ENCODE measurements at regions not wholly inside any gene's neighbourhood (a gene's known extent, or its start where the extent isn't known, plus 50 kb on each side); places are given as distances from the start of the nearest gene placed in this dataset.

GRCh38 chr13:110799246-110800236 is 86.0 kb downstream of the ING1 start:
- peak in 3 of 4 donors; percentile 63 to 78 (median 77) for DNase-seq
- H3K27ac ChIP-seq, result peak overlapping the region; percentile 39 to 57
- intact Hi-C loops (cut with DNase I), result no loop called here

GRCh38 chr13:110801044-110801443 is 87.5 kb downstream of the ING1 start:
- intact Hi-C loops (cut with DNase I), result no loop called here
- no peak for DNase-seq
- no peak for TF ChIP-seq CTCF (IDR thresholded peaks at IDR 0.05)

More at GRCh38 chr13:110799246-110800236, 86.0 kb downstream of the ING1 start:
- Histone ChIP-seq H3K4me1 (no peaks in the 10 kb centered on the region), H3K36me3 (no peaks in the 10 kb centered on the region), H3K9me3 (no peaks in the 10 kb centered on the region), H3K4me3 (no peak overlapping the region), H3K27me3 (peaks cover 0 to 47% of the 10 kb centered on the region in 2 donors)
- no peak for TF ChIP-seq CTCF (IDR thresholded peaks at IDR 0.05)
- ATAC-seq, result peak; percentile 68

GRCh38 chr13:110802260-110802659 is 88.8 kb downstream of the ING1 start:
- Histone ChIP-seq H3K4me3 (no peak overlapping the region), H3K36me3 (no peaks in the 10 kb centered on the region), H3K9me3 (no peaks in the 10 kb centered on the region), H3K4me1 (no peaks in the 10 kb centered on the region), H3K27me3 (peaks cover 0 to 47% of the 10 kb centered on the region in 2 donors), H3K27ac (no peak overlapping the region)
- DNase-seq (no peak), ATAC-seq (no peak)
- TF ChIP-seq CTCF (IDR thresholded peaks at IDR 0.05), result no peak
- intact Hi-C loops (cut with DNase I), result no loop called here

More at GRCh38 chr13:110801044-110801443, 87.5 kb downstream of the ING1 start:
- no peak overlapping the region for H3K27ac ChIP-seq
- H3K4me3 ChIP-seq, result no peak overlapping the region
- no peak for ATAC-seq
- H3K27me3 ChIP-seq, result peaks cover 0 to 47% of the 10 kb centered on the region in 2 donors
- no peaks in the 10 kb centered on the region for H3K9me3 ChIP-seq
- no peaks in the 10 kb centered on the region for H3K4me1 ChIP-seq
- H3K36me3 ChIP-seq, result no peaks in the 10 kb centered on the region

- H3K27ac ChIP-seq, result no peak overlapping the region
- H3K27me3 ChIP-seq, result peaks cover 12 to 52% of the 10 kb centered on the region in 2 donors
- H3K9me3 ChIP-seq, result no peaks in the 10 kb centered on the region
- H3K4me3 ChIP-seq, result no peak overlapping the region
- intact Hi-C loops (cut with DNase I), result no loop called here
- DNase-seq (no peak), ATAC-seq (no peak)
- peaks cover 0 to 2% of the 10 kb centered on the region in 2 donors for H3K4me1 ChIP-seq
- TF ChIP-seq CTCF (IDR thresholded peaks at IDR 0.05), result no peak
- H3K36me3 ChIP-seq, result no peaks in the 10 kb centered on the region
These were observed 93.1 kb downstream of the ING1 start for GRCh38 chr13:110806636-110807035.

GRCh38 chr13:110807546-110807945 is 94.0 kb downstream of the ING1 start:
- no peaks in the 10 kb centered on the region for H3K36me3 ChIP-seq
- no peak overlapping the region for H3K4me3 ChIP-seq
- H3K27ac ChIP-seq, result no peak overlapping the region
- ATAC-seq, result no peak
- DNase-seq, result no peak
- intact Hi-C loops (cut with DNase I), result no loop called here
- no peaks in the 10 kb centered on the region for H3K9me3 ChIP-seq
- TF ChIP-seq CTCF (IDR thresholded peaks at IDR 0.05), result no peak
- peaks cover 7 to 11% of the 10 kb centered on the region in 2 donors for H3K4me1 ChIP-seq
- H3K27me3 ChIP-seq, result peaks cover 22 to 55% of the 10 kb centered on the region in 2 donors
